ENCODE measurements at regions not wholly inside any gene's neighbourhood (a gene's known extent, or its start where the extent isn't known, plus 50 kb on each side); places are given as distances from the start of the nearest gene placed in this dataset.
A peak's percentile ranks its signal among the peaks of the same experiment; 100 is the strongest.

- no peak for ATAC-seq
- TF ChIP-seq, protein P1, sequence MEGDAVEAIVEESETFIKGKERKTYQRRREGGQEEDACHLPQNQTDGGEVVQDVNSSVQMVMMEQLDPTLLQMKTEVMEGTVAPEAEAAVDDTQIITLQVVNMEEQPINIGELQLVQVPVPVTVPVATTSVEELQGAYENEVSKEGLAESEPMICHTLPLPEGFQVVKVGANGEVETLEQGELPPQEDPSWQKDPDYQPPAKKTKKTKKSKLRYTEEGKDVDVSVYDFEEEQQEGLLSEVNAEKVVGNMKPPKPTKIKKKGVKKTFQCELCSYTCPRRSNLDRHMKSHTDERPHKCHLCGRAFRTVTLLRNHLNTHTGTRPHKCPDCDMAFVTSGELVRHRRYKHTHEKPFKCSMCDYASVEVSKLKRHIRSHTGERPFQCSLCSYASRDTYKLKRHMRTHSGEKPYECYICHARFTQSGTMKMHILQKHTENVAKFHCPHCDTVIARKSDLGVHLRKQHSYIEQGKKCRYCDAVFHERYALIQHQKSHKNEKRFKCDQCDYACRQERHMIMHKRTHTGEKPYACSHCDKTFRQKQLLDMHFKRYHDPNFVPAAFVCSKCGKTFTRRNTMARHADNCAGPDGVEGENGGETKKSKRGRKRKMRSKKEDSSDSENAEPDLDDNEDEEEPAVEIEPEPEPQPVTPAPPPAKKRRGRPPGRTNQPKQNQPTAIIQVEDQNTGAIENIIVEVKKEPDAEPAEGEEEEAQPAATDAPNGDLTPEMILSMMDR (IDR thresholded peaks at IDR 0.05): no peak
- Histone ChIP-seq H3K9me3 (no peaks in the 10 kb centered on the region), H3K4me3 (no peak overlapping the region), H3K36me3 (no peaks in the 10 kb centered on the region), H3K4me1 (no peaks in the 10 kb centered on the region), H3K27me3 (no peaks in the 10 kb centered on the region), H3K27ac (no peak overlapping the region)
- DNase-seq: no peak
- intact Hi-C loops (cut with DNase I): no loop called here
Observed at GRCh38 chr1:79100385-79100784, 93.9 kb upstream of the ADGRL4 start.

- H3K36me3 ChIP-seq: no peaks in the 10 kb centered on the region
- TF ChIP-seq, protein P1 (IDR thresholded peaks at IDR 0.05): no peak
- DNase-seq: no peak
Observed at GRCh38 chr1:79090985-79091384, 84.5 kb upstream of the ADGRL4 start.

GRCh38 chr1:79089946-79090345 is 83.4 kb upstream of the ADGRL4 start:
- TF ChIP-seq, protein P1 (IDR thresholded peaks at IDR 0.05): no peak
- Histone ChIP-seq H3K27ac (no peak overlapping the region), H3K9me3 (no peaks in the 10 kb centered on the region), H3K4me3 (no peak overlapping the region), H3K4me1 (no peaks in the 10 kb centered on the region), H3K27me3 (no peaks in the 10 kb centered on the region), H3K36me3 (no peaks in the 10 kb centered on the region)
- intact Hi-C loops (cut with DNase I): no loop called here
- DNase-seq (no peak), ATAC-seq (no peak)

More at GRCh38 chr1:79090985-79091384, 84.5 kb upstream of the ADGRL4 start:
- H3K4me1 ChIP-seq: no peaks in the 10 kb centered on the region
- H3K27me3 ChIP-seq: no peaks in the 10 kb centered on the region
- no peaks in the 10 kb centered on the region for H3K9me3 ChIP-seq
- ATAC-seq: no peak
- intact Hi-C loops (cut with DNase I): no loop called here
- no peak overlapping the region for H3K4me3 ChIP-seq
- H3K27ac ChIP-seq: no peak overlapping the region

- no peaks in the 10 kb centered on the region for H3K9me3 ChIP-seq
- H3K4me1 ChIP-seq: no peaks in the 10 kb centered on the region
- no peaks in the 10 kb centered on the region for H3K36me3 ChIP-seq
- intact Hi-C loops (cut with DNase I): no loop called here
- DNase-seq (no peak), ATAC-seq (no peak)
- H3K4me3 ChIP-seq: no peak overlapping the region
- no peak overlapping the region for H3K27ac ChIP-seq
- H3K27me3 ChIP-seq: no peaks in the 10 kb centered on the region
- TF ChIP-seq, protein P1 (IDR thresholded peaks at IDR 0.05): no peak
Observed at GRCh38 chr1:79082233-79082632, 75.7 kb upstream of the ADGRL4 start.

- Histone ChIP-seq H3K27me3 (no peaks in the 10 kb centered on the region), H3K27ac (no peak overlapping the region), H3K9me3 (no peaks in the 10 kb centered on the region), H3K4me1 (no peaks in the 10 kb centered on the region), H3K36me3 (no peaks in the 10 kb centered on the region), H3K4me3 (no peak overlapping the region)
- ATAC-seq: peak; percentile 71
- DNase-seq: no peak
- intact Hi-C loops (cut with DNase I): no loop called here
- TF ChIP-seq, protein P1 (IDR thresholded peaks at IDR 0.05): no peak
Observed at GRCh38 chr1:79079770-79080169, 73.2 kb upstream of the ADGRL4 start.

DNA sequence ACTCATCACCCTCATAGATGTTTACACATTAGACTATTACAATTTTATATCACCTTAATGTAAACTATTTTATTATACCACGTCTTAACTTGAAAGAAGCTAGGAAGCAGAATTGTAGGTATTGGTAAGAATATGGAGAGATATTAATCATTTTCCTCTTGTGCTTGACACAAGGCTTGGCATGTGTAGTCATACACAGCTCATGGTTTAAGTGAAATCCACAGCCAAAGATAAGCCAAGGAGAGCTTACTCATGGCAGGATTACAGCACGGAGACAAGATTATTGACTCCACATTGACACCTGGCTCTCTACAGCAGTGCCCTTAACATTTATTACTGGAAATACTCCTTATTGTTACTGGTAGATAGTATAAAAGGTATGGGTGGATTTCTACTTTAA is 68.4 kb upstream of the ADGRL4 start:
- Histone ChIP-seq H3K27me3 (no peaks in the 10 kb centered on the region), H3K9me3 (no peaks in the 10 kb centered on the region), H3K4me1 (no peaks in the 10 kb centered on the region), H3K27ac (no peak overlapping the region), H3K36me3 (no peaks in the 10 kb centered on the region), H3K4me3 (no peak overlapping the region)
- TF ChIP-seq, protein P1 (IDR thresholded peaks at IDR 0.05): no peak
- intact Hi-C loops (cut with DNase I): no loop called here
- ATAC-seq: no peak
- no peak for DNase-seq
